GM12892 (cell line): ENCODE measurements at regions not wholly inside any gene's neighbourhood (a gene's known extent, or its start where the extent isn't known, plus 50 kb on each side); places are given as distances from the start of the nearest gene placed in this dataset.

Source experiments
- POLR2A ChIP-seq: IDR thresholded peaks from 2 replicates; pipeline ENCODE4 v1.6.1; 2011; ENCODE audit warnings: low read depth, low read length, control low read depth
- TAF1 ChIP-seq: IDR thresholded peaks from 2 replicates; pipeline ENCODE4 v1.6.1; 2011; ENCODE audit warnings: low read depth, mild to moderate bottlenecking, control low read depth, low read length, borderline replicate concordance

GRCh38 chr13:30141775-30142485 is 165.4 kb downstream of the KATNAL1 start:
- TF ChIP-seq POLR2A (no peak), TAF1 (no peak)
